K562 (cell line): ENCODE measurements at regions not wholly inside any gene's neighbourhood (a gene's known extent, or its start where the extent isn't known, plus 50 kb on each side); places are given as distances from the start of the nearest gene placed in this dataset.

ENCODE experiments used
- ATAC-seq: fragments of 200-7000 bp; cut with Tn5 transposase; 3 replicates; pipeline ENCODE4 v1.9.1; 2020; ENCODE audit warnings: moderate library complexity
- BruUV-seq: library from RNA; stranded (reverse); fragments of 400-500 nt; replicated peaks from 2 replicates; lab custom pipeline; 2021; lab: Mats Ljungman, UMichigan
- CTCF ChIA-PET: fragments of 300-600 bp; formaldehyde crosslinking; extraction: SDS; loops from one replicate; lab custom pipeline; 2021; ENCODE audit warnings: low intra/inter-chr PET ratio; lab: Yijun Ruan, JAX
- POLR2A ChIA-PET: fragments of 300-600, 350-650 bp; sonication (Branson Sonifier 250); formaldehyde crosslinking; extraction: SDS; loops from one replicate; lab custom pipeline; 2021; ENCODE audit warnings: antibody characterized with exemption, inconsistent platforms; lab: Yijun Ruan, JAX
- DNase-seq, 4 experiments: peaks; one replicate each; pipeline versions ENCODE4 v3.0.0 to v3.0.0-alpha.2; 2011 to 2018; ENCODE audit warnings: low spot score in 3 of 4, mixed read lengths in 3 of 4; ENCODE audit errors: extremely low read depth in 1 of 4
- FAIRE-seq: peaks from 2 replicates; lab custom pipeline; 2011; peaks lifted over from hg19 to GRCh38; lab: Jason Lieb, UNC
- H2AFZ ChIP-seq: 2 replicates; pipeline ENCODE4 v1.6.0; 2011; ENCODE audit warnings: low read depth, low read length, control low read depth, inconsistent platforms
- H3K27ac ChIP-seq: fragments of 200-600 bp; 3 replicates; pipeline ENCODE4 v1.8.0; 2011; ENCODE audit warnings: low read depth, mild to moderate bottlenecking, control low read depth, inconsistent platforms, low read length, moderate library complexity, mixed read lengths; ENCODE audit errors: extremely low read depth
- H3K27me3 ChIP-seq, 2 experiments: fragments of 300-600 bp in 1 of 2; 2 replicates in 1 of 2; 3 replicates in 1 of 2; pipeline versions ENCODE4 v1.6.0 to v1.8.0; 2011; ENCODE audit warnings: inconsistent platforms in 2 of 2, low read length in 2 of 2, mild to moderate bottlenecking in 1 of 2, mixed read lengths in 1 of 2, moderate library complexity in 1 of 2; ENCODE audit not compliant: control insufficient read depth in 2 of 2, insufficient read depth in 2 of 2
- H3K36me3 ChIP-seq: fragments of 300-600 bp; 3 replicates; pipeline ENCODE4 v1.8.0; 2011; ENCODE audit warnings: mild to moderate bottlenecking, low read length, inconsistent platforms; ENCODE audit not compliant: control insufficient read depth, insufficient read depth
- H3K4me1 ChIP-seq, 2 experiments: fragments of 200-600 bp in 1 of 2; replicated peaks in 1 of 2; 2 replicates in 1 of 2; 3 replicates in 1 of 2; pipeline versions ENCODE4 v1.5.1 to v1.8.0; 2011; ENCODE audit warnings: inconsistent platforms in 2 of 2, low read length in 2 of 2, mild to moderate bottlenecking in 1 of 2, mixed read lengths in 1 of 2, moderate library complexity in 1 of 2; ENCODE audit not compliant: control insufficient read depth in 2 of 2, insufficient read depth in 2 of 2
- H3K4me2 ChIP-seq: 2 replicates; pipeline ENCODE4 v1.6.1; 2011; ENCODE audit warnings: low read length, control low read depth, inconsistent platforms, mixed read lengths; ENCODE audit not compliant: insufficient read depth
- H3K4me3 ChIP-seq: fragments of 200-600 bp; sonication (generic), shearing (Covaris generic); 2 replicates; pipeline ENCODE4 v1.5.1; 2016; ENCODE audit warnings: control low read depth, inconsistent platforms
- H3K79me2 ChIP-seq: fragments of 200-600 bp; 3 replicates; pipeline ENCODE4 v1.8.0; 2011; ENCODE audit warnings: low read length, inconsistent platforms; ENCODE audit not compliant: control insufficient read depth, insufficient read depth
- H3K9ac ChIP-seq, 2 experiments: 2 replicates each; pipeline versions ENCODE4 v1.6.0 to v1.6.1; 2011; ENCODE audit warnings: low read depth in 2 of 2, low read length in 2 of 2, control low read depth in 1 of 2, inconsistent platforms in 1 of 2, mild to moderate bottlenecking in 1 of 2, mixed read lengths in 1 of 2; ENCODE audit not compliant: insufficient read depth in 1 of 2
- H3K9me1 ChIP-seq: one replicate; pipeline ENCODE4 v1.6.0; 2011; ENCODE audit warnings: inconsistent platforms, mild to moderate bottlenecking, low read length, moderate library complexity; ENCODE audit not compliant: control insufficient read depth, insufficient read depth
- H3K9me3 ChIP-seq: replicated peaks from 2 replicates; pipeline ENCODE4 v1.5.1; 2011; ENCODE audit warnings: low read depth, low read length, inconsistent platforms; ENCODE audit not compliant: control insufficient read depth, insufficient read depth
- H4K20me1 ChIP-seq: replicated peaks from 2 replicates; pipeline ENCODE4 v1.6.1; 2011; ENCODE audit warnings: low read length, inconsistent platforms, mixed read lengths; ENCODE audit not compliant: control insufficient read depth, insufficient read depth
- HEY1 ChIP-seq: fragments of 250-450 bp; sonication (Bioruptor Pico); IDR thresholded peaks from 2 replicates; pipeline ENCODE4 v1.5.0; 2020; ENCODE audit warnings: mild to moderate bottlenecking, moderate library complexity, borderline replicate concordance
- RBM39 ChIP-seq: fragments of 200-400 bp; formaldehyde crosslinking; optimal IDR thresholded peaks from 2 replicates; pipeline ENCODE3; 2018; ENCODE audit warnings: low read depth, low read length
- SFPQ ChIP-seq: fragments of 200-400 bp; formaldehyde crosslinking; IDR thresholded peaks from 2 replicates; pipeline ENCODE4 v1.6.1; 2017; ENCODE audit warnings: mild to moderate bottlenecking, low read depth, low read length, moderate library complexity
- TCF3 ChIP-seq: sonication (generic); formaldehyde crosslinking; IDR thresholded peaks from 2 replicates; pipeline ENCODE4 v1.4.0; 2020; ENCODE audit warnings: mild to moderate bottlenecking, missing genetic modification reagents
- WGBS: fragments of 100-300 bp; shearing (Covaris generic); methylation state at CpG from one replicate; pipeline ENCODE4 v1.1.6; 2016; ENCODE audit warnings: low coverage, mixed read lengths; ENCODE audit not compliant: insufficient coverage; ENCODE audit errors: missing lambda C conversion rate; 5-methylcytosine and 5-hydroxymethylcytosine counted together
- in situ Hi-C: fragments of 300-500 bp; cut with MboI; formaldehyde crosslinking; loops from 4 replicates; pipeline ENCODE4 v1.15.0; 2018; ENCODE audit warnings: inconsistent platforms, mixed read lengths
- intact Hi-C: fragments of 100-400 bp; cut with micrococcal nuclease; formaldehyde crosslinking; loops from 2 replicates; pipeline ENCODE4 v1.14.2; 2022

- H3K36me3 ChIP-seq = no peaks in the 10 kb centered on the region
- no peak overlapping the region for H3K4me3 ChIP-seq
- ATAC-seq (no peak), FAIRE-seq (no peak), DNase-seq (no peak)
- no TSS peak for BruUV-seq
- no peaks in the 10 kb centered on the region for H3K27me3 ChIP-seq
- in situ Hi-C loops = no loop called here
- no peak overlapping the region for H2AFZ ChIP-seq
- H3K9ac ChIP-seq = no peak overlapping the region
- TF ChIP-seq TCF3 (CRISPR knock-in tag) (no peak), RBM39 (no peak), SFPQ (no peak), HEY1 (CRISPR knock-in tag) (no peak)
- ChIA-PET CTCF (no interaction called here), POLR2A (no interaction called here)
- H3K4me1 ChIP-seq = no peaks in the 10 kb centered on the region
- 6% methylated on average over 3 of the region's 3 CpGs for WGBS
- no peak overlapping the region for H3K4me2 ChIP-seq
- H3K79me2 ChIP-seq = no peaks in the 10 kb centered on the region
- H3K27ac ChIP-seq = no peak overlapping the region
- H4K20me1 ChIP-seq = no peaks in the 10 kb centered on the region
- intact Hi-C loops = no loop called here
- no peaks in the 10 kb centered on the region for H3K9me3 ChIP-seq
- H3K9me1 ChIP-seq = no peaks in the 10 kb centered on the region
These were observed 1238.9 kb upstream of the ALCAM start for GRCh38 chr3:104127830-104128229.
